ENCODE measurements at regions not wholly inside any gene's neighbourhood (a gene's known extent, or its start where the extent isn't known, plus 50 kb on each side); places are given as distances from the start of the nearest gene placed in this dataset.

DNA sequence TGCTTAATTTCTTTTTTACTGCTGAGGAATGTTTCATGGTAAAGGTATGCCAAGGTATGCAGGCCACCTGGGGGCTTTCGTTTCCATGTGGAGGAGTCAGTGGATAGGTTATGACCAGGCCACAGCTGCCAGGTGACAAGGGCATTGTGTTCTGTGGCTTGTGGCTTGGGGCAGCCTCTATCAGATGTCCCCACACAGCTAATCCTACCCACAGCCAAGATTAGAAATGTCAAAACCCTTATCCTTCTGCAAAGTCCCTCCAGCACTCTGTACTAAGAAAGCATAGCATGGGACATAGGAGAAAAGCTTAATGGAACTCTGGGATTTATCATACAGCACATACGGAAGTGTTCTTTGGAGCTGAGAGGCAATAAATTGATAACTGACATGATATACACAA lies 171.2 kb upstream of the S1PR3 start:
- Histone ChIP-seq H3K36me3 (no peaks in the 10 kb centered on the region), H3K4me3 (no peak overlapping the region), H3K4me1 (peaks cover 0 to 8% (median 2%) of the 10 kb centered on the region in 3 donors), H3K27ac (no peak overlapping the region), H3K9me3 (no peaks in the 10 kb centered on the region), H3K27me3 (no peaks in the 10 kb centered on the region)
- TF ChIP-seq POLR2A (IDR thresholded peaks at IDR 0.05), result no peak
- TF ChIP-seq EP300 (IDR thresholded peaks at IDR 0.05), result no peak
- WGBS, 2 donors (ENCODE audit: low coverage in 1 of 2), result 75 to 100% methylated on average over 1 to 2 of the region's 2 CpGs
- ATAC-seq, result no peak

DNA sequence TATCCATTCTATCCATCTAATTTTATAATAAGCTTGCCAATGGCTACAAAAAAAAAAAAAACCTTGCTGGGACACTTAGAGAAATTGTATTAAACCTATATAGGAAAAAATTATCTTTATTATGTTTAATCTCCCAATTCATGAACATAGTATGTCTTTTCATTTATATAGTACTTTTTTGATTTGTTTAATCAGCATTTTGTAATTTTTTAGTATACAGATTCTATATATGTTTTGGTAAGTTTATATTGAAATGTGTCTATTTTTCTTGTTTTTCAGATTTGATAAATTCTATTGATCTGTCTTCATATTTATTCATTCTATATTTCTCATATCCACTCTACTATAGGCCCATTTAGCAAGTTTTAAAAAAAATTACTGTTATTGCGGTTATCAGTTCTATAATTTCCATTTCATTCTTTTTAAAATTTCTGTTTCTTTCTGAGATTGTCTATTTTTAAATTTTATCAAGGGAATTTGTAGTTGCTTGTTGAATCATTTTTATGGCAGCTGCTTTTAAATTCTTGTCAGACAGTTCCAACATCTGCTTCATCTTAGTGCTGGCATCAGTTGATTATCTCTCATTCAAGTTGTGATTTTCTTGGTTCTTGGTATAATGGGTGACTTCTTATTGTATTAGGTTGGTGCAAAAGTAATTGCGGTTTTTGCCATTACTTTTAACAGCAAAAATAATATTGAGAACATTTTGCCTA lies 170.1 kb upstream of the S1PR3 start:
- Histone ChIP-seq H3K4me3 (no peak overlapping the region), H3K9me3 (no peaks in the 10 kb centered on the region), H3K27me3 (no peaks in the 10 kb centered on the region), H3K36me3 (no peaks in the 10 kb centered on the region), H3K4me1 (no peaks in the 10 kb centered on the region), H3K27ac (no peak overlapping the region)
- 47 to 92% methylated on average over 2 of the region's 2 CpGs for WGBS, 2 donors (ENCODE audit: low coverage in 1 of 2)
- ATAC-seq, result no peak
- TF ChIP-seq POLR2A (IDR thresholded peaks at IDR 0.05), result no peak

DNA sequence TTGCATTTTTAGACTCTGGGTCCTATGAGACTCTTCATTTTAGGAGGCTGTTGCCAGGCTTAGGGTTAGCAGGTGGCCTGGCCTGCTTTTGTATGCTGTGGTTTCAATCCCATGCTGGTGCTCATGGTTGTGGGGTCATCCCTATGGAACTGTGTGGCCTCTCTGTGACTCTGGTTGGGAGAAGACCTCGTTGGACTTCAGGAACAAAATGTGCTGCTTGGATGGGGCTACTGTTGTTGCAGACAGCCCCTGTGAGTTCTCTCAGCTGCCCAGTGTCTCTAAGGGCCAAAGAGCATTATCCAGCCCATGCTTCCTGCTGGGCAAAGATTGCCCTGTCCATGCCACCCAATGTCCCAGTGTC lies 169.5 kb upstream of the S1PR3 start:
- H3K36me3 ChIP-seq, result no peaks in the 10 kb centered on the region
- no peak for ATAC-seq
- no peak overlapping the region for H3K27ac ChIP-seq
- H3K4me1 ChIP-seq, result no peaks in the 10 kb centered on the region
- TF ChIP-seq EP300 (IDR thresholded peaks at IDR 0.05) (no peak), POLR2A (IDR thresholded peaks at IDR 0.05) (no peak), POLR2AphosphoS5 (IDR thresholded peaks at IDR 0.05) (no peak)
- TF ChIP-seq, protein P1, sequence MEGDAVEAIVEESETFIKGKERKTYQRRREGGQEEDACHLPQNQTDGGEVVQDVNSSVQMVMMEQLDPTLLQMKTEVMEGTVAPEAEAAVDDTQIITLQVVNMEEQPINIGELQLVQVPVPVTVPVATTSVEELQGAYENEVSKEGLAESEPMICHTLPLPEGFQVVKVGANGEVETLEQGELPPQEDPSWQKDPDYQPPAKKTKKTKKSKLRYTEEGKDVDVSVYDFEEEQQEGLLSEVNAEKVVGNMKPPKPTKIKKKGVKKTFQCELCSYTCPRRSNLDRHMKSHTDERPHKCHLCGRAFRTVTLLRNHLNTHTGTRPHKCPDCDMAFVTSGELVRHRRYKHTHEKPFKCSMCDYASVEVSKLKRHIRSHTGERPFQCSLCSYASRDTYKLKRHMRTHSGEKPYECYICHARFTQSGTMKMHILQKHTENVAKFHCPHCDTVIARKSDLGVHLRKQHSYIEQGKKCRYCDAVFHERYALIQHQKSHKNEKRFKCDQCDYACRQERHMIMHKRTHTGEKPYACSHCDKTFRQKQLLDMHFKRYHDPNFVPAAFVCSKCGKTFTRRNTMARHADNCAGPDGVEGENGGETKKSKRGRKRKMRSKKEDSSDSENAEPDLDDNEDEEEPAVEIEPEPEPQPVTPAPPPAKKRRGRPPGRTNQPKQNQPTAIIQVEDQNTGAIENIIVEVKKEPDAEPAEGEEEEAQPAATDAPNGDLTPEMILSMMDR (IDR thresholded peaks at IDR 0.05), result no peak
- no peak overlapping the region for H3K4me3 ChIP-seq
- no CpG with 5 or more reads among the region's 1 CpG for WGBS, 2 donors (ENCODE audit: low coverage in 1 of 2)
- no peaks in the 10 kb centered on the region for H3K9me3 ChIP-seq
- no peaks in the 10 kb centered on the region for H3K27me3 ChIP-seq

DNA sequence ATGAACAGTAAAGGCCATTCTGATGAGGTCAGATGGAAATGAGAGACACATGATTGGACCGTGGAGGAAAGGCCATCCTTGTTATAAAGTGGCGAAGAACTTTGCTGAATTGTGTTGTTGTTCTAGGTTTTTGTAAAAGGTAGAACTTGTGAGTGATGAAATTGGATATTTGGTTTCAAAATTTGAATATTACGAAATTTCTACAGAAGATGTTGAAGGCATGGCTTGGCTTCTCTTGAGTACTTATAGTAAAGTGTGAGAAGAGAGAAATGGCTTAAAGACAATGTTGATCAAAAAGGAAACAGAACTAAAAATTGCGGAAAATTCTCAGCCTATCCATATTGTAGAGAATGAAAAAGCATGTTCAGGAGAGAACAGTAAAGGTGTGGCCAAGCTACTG lies 166.6 kb upstream of the S1PR3 start:
- ATAC-seq, result no peak
- WGBS, 2 donors (ENCODE audit: low coverage in 1 of 2), result 84 to 94% methylated on average over 4 of the region's 4 CpGs
- peaks cover 0 to 21% (median 0%) of the 10 kb centered on the region in 3 donors for H3K4me1 ChIP-seq
- no peak for TF ChIP-seq EP300 (IDR thresholded peaks at IDR 0.05)
- no peaks in the 10 kb centered on the region for H3K9me3 ChIP-seq
- no peaks in the 10 kb centered on the region for H3K27me3 ChIP-seq
- H3K27ac ChIP-seq, result no peak overlapping the region
- no peaks in the 10 kb centered on the region for H3K36me3 ChIP-seq
- no peak overlapping the region for H3K4me3 ChIP-seq

DNA sequence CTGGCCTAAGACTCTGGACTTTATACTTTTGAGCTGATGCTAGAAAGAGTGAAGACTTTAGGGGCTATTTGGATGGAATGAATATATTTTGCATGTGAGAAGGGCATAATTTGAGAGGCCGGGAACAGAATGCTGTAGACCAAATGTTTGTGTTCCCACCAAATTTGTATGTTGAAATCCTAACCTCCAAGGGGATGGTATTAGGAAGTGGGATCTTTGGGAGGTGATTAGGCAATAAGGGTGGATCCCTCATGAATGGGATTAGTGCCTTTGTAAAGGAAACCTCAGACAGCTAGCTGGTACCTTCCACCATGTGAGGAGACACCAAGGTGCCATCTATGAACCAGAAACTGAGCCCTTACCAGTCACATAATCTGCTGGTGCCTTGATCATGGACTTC lies 165.1 kb upstream of the S1PR3 start:
- H3K27ac ChIP-seq, result no peak overlapping the region
- no peaks in the 10 kb centered on the region for H3K36me3 ChIP-seq
- H3K27me3 ChIP-seq, result no peaks in the 10 kb centered on the region
- no peaks in the 10 kb centered on the region for H3K9me3 ChIP-seq
- H3K4me3 ChIP-seq, result no peak overlapping the region
- no peak for ATAC-seq
- WGBS, 2 donors (ENCODE audit: low coverage in 1 of 2), result 91% methylated on average over 1 of the region's 1 CpG
- TF ChIP-seq, protein P1 (IDR thresholded peaks at IDR 0.05), result no peak
- TF ChIP-seq POLR2AphosphoS5 (IDR thresholded peaks at IDR 0.05) (no peak), POLR2A (IDR thresholded peaks at IDR 0.05) (no peak), EP300 (IDR thresholded peaks at IDR 0.05) (no peak)
- peaks cover 0 to 22% (median 0%) of the 10 kb centered on the region in 3 donors for H3K4me1 ChIP-seq

DNA sequence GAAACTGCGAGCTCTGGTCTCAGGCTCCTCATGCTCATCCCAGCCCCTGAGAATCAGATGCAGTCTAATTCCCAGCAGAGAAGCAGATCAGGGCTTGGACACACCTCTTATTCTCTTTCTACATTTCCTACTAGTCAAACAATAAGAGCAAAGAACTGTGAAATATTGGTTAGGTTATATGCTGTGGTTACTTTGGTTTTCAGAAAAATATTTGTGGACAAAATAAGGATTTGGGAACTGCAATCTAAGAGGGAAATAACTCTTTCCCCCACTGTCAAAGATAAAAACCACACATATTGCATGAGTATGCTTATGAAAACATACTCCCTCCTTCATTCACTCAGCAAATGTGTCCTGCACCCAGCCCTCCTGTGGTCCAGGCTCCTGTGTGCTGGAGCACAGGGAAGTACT lies 164.5 kb upstream of the S1PR3 start:
- TF ChIP-seq EP300 (IDR thresholded peaks at IDR 0.05), result no peak
- TF ChIP-seq, protein P1 (IDR thresholded peaks at IDR 0.05), result no peak
- TF ChIP-seq POLR2A (IDR thresholded peaks at IDR 0.05), result no peak
- TF ChIP-seq POLR2AphosphoS5 (IDR thresholded peaks at IDR 0.05), result no peak
- no peak for ATAC-seq
- H3K9me3 ChIP-seq, result no peaks in the 10 kb centered on the region
- no peak overlapping the region for H3K4me3 ChIP-seq
- 88 to 100% methylated on average over 1 of the region's 1 CpG for WGBS, 2 donors (ENCODE audit: low coverage in 1 of 2)
- H3K4me1 ChIP-seq, result peaks cover 0 to 22% (median 0%) of the 10 kb centered on the region in 3 donors
- no peaks in the 10 kb centered on the region for H3K36me3 ChIP-seq
- H3K27me3 ChIP-seq, result no peaks in the 10 kb centered on the region
- H3K27ac ChIP-seq, result no peak overlapping the region

Measured in gastroesophageal sphincter (tissue), 4 donors.